Islet precursor cell (in vitro differentiated cells): ENCODE measurements at regions not wholly inside any gene's neighbourhood (a gene's known extent, or its start where the extent isn't known, plus 50 kb on each side); places are given as distances from the start of the nearest gene placed in this dataset.

Source experiments
- DNase-seq: peaks from one replicate; pipeline ENCODE4 v3.0.0-alpha.2; 2018

- DNase-seq, result no peak
Measured at GRCh38 chr11:10641912-10642697, 51.5 kb downstream of the IRAG1 start.

GRCh38 chr11:10641177-10641911 lies 52.2 kb downstream of the IRAG1 start:
- no peak for DNase-seq

GRCh38 chr11:10640308-10640707 lies 53.2 kb downstream of the IRAG1 start:
- no peak for DNase-seq

- DNase-seq, result no peak
Measured at GRCh38 chr11:10639350-10639749, 54.2 kb downstream of the IRAG1 start.

- DNase-seq, result peak; percentile 62
Measured at GRCh38 chr11:10638316-10638925, 55.1 kb downstream of the IRAG1 start.

- peak; percentile 18 for DNase-seq
Measured at GRCh38 chr11:10637731-10638151, 55.8 kb downstream of the IRAG1 start.

- peak; percentile 18 for DNase-seq
Measured at GRCh38 chr11:10634407-10634806, 59.1 kb downstream of the IRAG1 start.

GRCh38 chr11:10633261-10633660 lies 60.3 kb downstream of the IRAG1 start:
- peak; percentile 41 for DNase-seq

- peak; percentile 12 for DNase-seq
Measured at GRCh38 chr11:10632483-10632882, 61.1 kb downstream of the IRAG1 start.

- DNase-seq, result peak; percentile 46
Measured at GRCh38 chr11:10631761-10632160, 61.8 kb downstream of the IRAG1 start.

- DNase-seq, result peak; percentile 42
Measured at GRCh38 chr11:10629411-10630002, 61.0 kb upstream of the LYVE1 start.

GRCh38 chr11:10628508-10629236 lies 60.2 kb upstream of the LYVE1 start:
- peak; percentile 49 for DNase-seq

- DNase-seq, result peak; percentile 37
Measured at GRCh38 chr11:10627816-10628215, 59.4 kb upstream of the LYVE1 start.

GRCh38 chr11:10627291-10627690 lies 58.8 kb upstream of the LYVE1 start:
- peak; percentile 43 for DNase-seq

- peak; percentile 44 for DNase-seq
Measured at GRCh38 chr11:10625982-10626311, 57.5 kb upstream of the LYVE1 start.

GRCh38 chr11:10625281-10625981 lies 57.0 kb upstream of the LYVE1 start:
- DNase-seq, result peak; percentile 44

- peak; percentile 75 for DNase-seq
Measured at GRCh38 chr11:10623797-10624761, 55.6 kb upstream of the LYVE1 start.

GRCh38 chr11:10622957-10623791 lies 54.7 kb upstream of the LYVE1 start:
- DNase-seq, result peak; percentile 53

- DNase-seq, result peak; percentile 49
Measured at GRCh38 chr11:10622108-10622507, 53.6 kb upstream of the LYVE1 start.

GRCh38 chr11:10619131-10619680 lies 50.7 kb upstream of the LYVE1 start:
- peak; percentile 8 for DNase-seq
